Stimulated activated CD8-positive, alpha-beta memory T cell treated with anti-CD3 and anti-CD28 coated beads, Interleukin-7, amount 100 ng/mL, for 24 hours (primary cell): ENCODE measurements at regions not wholly inside any gene's neighbourhood (a gene's known extent, or its start where the extent isn't known, plus 50 kb on each side); places are given as distances from the start of the nearest gene placed in this dataset.

ENCODE experiments used
- DNase-seq: peaks from one replicate; pipeline ENCODE4 v3.0.0-alpha.2; 2020; ENCODE audit warnings: low read depth

GRCh38 chr21:27248814-27249213 is 281.9 kb upstream of the ADAMTS5 start:
- DNase-seq, result no peak

- DNase-seq, result no peak
Observed at GRCh38 chr21:27246741-27247140, 279.9 kb upstream of the ADAMTS5 start.

- no peak for DNase-seq
Observed at GRCh38 chr21:27244776-27245175, 277.9 kb upstream of the ADAMTS5 start.

GRCh38 chr21:27244352-27244751 is 277.5 kb upstream of the ADAMTS5 start:
- DNase-seq, result no peak

- DNase-seq, result no peak
Observed at GRCh38 chr21:27240839-27241238, 274.0 kb upstream of the ADAMTS5 start.

- no peak for DNase-seq
Observed at GRCh38 chr21:27233514-27234115, 266.7 kb upstream of the ADAMTS5 start.

- no peak for DNase-seq
Observed at GRCh38 chr21:27225940-27226339, 259.1 kb upstream of the ADAMTS5 start.

- no peak for DNase-seq
Observed at GRCh38 chr21:27225151-27225550, 258.3 kb upstream of the ADAMTS5 start.

- DNase-seq, result no peak
Observed at GRCh38 chr21:27224169-27224568, 257.3 kb upstream of the ADAMTS5 start.

- no peak for DNase-seq
Observed at GRCh38 chr21:27221077-27221476, 254.2 kb upstream of the ADAMTS5 start.

GRCh38 chr21:27220416-27220815 is 253.5 kb upstream of the ADAMTS5 start:
- DNase-seq, result no peak

GRCh38 chr21:27219068-27219467 is 252.2 kb upstream of the ADAMTS5 start:
- no peak for DNase-seq

- no peak for DNase-seq
Observed at GRCh38 chr21:27213303-27213702, 246.4 kb upstream of the ADAMTS5 start.

- DNase-seq, result no peak
Observed at GRCh38 chr21:27212441-27212840, 245.6 kb upstream of the ADAMTS5 start.

GRCh38 chr21:27209546-27209945 is 242.7 kb upstream of the ADAMTS5 start:
- DNase-seq, result no peak

GRCh38 chr21:27206368-27206982 is 239.6 kb upstream of the ADAMTS5 start:
- no peak for DNase-seq

GRCh38 chr21:27202301-27202700 is 235.4 kb upstream of the ADAMTS5 start:
- DNase-seq, result no peak

GRCh38 chr21:27201197-27201596 is 234.3 kb upstream of the ADAMTS5 start:
- DNase-seq, result no peak

- DNase-seq, result no peak
Observed at GRCh38 chr21:27196651-27197050, 229.8 kb upstream of the ADAMTS5 start.

- DNase-seq, result no peak
Observed at GRCh38 chr21:27192281-27192949, 225.5 kb upstream of the ADAMTS5 start.

GRCh38 chr21:27190601-27191000 is 223.7 kb upstream of the ADAMTS5 start:
- DNase-seq, result no peak

- DNase-seq, result no peak
Observed at GRCh38 chr21:27189870-27190269, 223.0 kb upstream of the ADAMTS5 start.

- DNase-seq, result no peak
Observed at GRCh38 chr21:27173053-27173452, 206.2 kb upstream of the ADAMTS5 start.

GRCh38 chr21:27171707-27172106 is 204.8 kb upstream of the ADAMTS5 start:
- no peak for DNase-seq
